Stimulated activated naive CD4-positive, alpha-beta T cell treated with Interleukin-2 at 50 U/mL for 16 hours (primary cell): ENCODE measurements at regions not wholly inside any gene's neighbourhood (a gene's known extent, or its start where the extent isn't known, plus 50 kb on each side); places are given as distances from the start of the nearest gene placed in this dataset.

Experiments used
- DNase-seq: peaks from one replicate; lab custom pipeline; 2025; lab: John Stamatoyannopoulos, UW

GRCh38 chr9:630817-631216 is 210.7 kb upstream of the DMRT1 start:
- no peak for DNase-seq

DNA sequence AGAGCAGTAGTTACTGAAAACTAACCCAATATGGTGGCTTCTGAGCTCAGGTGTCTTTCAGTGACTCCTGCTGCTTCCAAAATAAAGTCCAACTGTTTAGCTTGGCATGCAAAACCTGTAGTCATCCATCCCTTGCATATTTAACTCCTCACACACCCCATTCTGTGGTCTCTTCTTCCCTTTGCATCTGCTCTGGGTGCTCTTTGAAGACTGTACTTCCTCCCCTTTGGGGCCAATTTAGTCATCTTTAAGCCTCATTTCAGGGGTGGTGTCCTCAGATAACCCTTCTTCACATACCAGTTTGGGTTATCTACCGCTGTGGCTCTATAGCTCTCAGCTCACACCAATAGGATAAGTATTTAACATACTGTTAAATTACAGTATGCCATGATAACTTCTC is 209.9 kb upstream of the DMRT1 start:
- no peak for DNase-seq

DNA sequence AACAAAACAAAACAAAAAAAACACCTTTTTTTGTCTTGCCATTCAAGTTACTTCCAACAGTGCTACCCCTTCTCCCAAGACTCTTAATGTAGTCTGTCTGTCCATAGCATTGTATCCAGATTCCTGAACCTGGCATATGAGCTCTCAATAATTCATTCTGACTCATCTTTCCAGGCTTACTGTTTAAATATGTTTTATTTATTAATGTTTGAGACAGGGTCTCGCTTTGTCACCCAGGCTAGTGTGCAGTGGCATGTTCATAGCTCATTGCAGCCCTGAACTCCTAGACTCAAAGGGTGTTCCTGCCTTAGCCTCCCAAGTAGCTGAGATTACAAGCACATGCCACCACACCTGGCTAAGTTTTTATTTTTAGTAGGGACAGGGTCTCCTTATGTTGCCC is 208.0 kb upstream of the DMRT1 start:
- DNase-seq, result no peak

DNA sequence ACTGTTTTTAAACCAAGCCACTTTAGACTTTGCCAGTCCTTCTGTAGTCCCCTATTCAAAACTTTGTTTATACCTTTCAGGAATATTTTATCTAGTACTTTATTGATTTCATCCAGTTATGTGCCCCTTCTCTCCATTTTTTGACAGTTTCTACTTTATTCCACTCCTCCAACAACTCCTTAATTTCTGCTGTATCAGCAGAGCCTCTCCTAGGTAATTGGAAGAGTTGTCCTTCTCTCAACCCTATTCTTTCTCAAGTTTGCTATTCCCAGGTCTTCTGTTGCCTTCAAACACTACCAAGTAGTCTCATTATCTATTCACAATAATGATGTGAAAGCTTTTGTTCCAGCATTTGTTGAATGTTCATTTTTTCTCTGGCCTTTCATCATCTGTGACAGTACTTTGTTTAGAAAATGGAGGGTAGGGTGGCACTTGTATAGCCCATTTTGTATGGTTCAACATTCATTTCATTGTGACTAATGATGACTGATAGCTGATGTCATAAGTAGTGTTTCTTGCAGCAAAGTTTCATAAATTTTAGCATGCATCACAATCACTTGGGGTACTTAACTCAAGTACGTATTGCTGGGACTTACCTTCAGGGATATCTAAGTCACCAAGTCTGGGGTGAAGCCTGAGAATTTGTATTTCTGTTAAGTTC is 204.4 kb upstream of the DMRT1 start:
- no peak for DNase-seq

DNA sequence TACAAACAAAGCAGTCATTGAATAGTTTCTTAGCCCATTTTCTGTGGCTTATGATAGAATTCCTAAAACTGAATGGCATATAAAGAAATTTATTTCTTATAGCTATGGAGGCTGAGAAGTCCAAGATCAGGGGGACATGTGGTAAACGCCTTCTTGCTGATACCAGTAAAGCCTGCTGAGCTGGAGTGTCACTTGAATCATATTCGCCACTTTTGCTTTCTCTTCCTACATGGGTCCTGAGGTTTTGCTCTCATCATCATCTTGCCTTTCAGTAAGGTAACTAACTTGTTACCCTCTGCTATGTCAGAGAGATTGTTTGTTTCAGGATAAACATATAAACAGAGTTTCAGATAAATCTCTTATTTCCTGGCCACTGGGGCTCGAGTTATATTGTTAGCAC is 203.3 kb upstream of the DMRT1 start:
- DNase-seq, result no peak

GRCh38 chr9:642014-642413 is 199.5 kb upstream of the DMRT1 start:
- DNase-seq, result no peak

GRCh38 chr9:643966-644365 is 197.5 kb upstream of the DMRT1 start:
- no peak for DNase-seq

DNA sequence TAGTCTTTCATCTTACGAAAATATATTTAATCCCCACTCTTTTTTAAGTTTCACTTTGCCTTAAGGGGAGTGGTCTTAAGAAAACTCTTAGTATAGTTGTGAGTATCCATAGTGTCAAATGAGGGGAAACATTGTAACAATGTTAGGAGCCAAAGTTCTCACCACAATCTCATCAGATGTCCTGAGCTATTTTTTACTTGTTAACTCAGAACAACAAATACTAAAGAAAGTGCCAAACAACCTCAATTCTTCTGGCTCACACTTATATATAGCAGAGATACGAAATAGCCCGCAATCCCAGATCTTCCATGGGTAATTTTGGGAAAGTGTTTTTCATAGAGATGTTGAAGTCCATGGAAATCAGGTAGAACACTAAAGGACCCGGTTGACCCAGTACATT is 194.0 kb upstream of the DMRT1 start:
- DNase-seq, result no peak

- no peak for DNase-seq
Measured at GRCh38 chr9:649128-650074, 192.1 kb upstream of the DMRT1 start.

- no peak for DNase-seq
Measured at GRCh38 chr9:650362-650761, 191.1 kb upstream of the DMRT1 start.

- no peak for DNase-seq
Measured at GRCh38 chr9:651371-651770, 190.1 kb upstream of the DMRT1 start.

- no peak for DNase-seq
Measured at GRCh38 chr9:652914-653313, 188.6 kb upstream of the DMRT1 start.

DNA sequence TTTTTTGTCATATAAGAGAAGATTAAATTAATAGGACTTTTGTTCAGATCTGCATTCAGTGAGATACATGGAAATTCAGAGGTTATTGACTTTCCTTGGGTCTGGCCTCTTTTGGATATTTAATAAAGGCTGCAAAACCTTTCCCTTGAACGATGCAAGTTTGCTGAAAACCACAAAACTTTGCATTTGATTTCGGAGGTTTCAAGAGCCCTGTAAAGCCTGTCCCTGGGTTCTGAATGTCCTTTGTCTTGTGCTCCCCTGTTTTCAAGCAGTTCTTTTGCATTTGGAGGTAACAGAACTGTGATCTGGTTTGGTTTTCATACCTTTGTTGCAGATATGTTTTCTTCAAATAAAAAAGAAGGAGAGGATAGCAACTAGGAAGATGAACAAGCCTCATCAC is 188.1 kb upstream of the DMRT1 start:
- DNase-seq, result no peak

GRCh38 chr9:653856-654387 is 187.6 kb upstream of the DMRT1 start:
- no peak for DNase-seq

GRCh38 chr9:655875-656274 is 185.6 kb upstream of the DMRT1 start:
- no peak for DNase-seq

DNA sequence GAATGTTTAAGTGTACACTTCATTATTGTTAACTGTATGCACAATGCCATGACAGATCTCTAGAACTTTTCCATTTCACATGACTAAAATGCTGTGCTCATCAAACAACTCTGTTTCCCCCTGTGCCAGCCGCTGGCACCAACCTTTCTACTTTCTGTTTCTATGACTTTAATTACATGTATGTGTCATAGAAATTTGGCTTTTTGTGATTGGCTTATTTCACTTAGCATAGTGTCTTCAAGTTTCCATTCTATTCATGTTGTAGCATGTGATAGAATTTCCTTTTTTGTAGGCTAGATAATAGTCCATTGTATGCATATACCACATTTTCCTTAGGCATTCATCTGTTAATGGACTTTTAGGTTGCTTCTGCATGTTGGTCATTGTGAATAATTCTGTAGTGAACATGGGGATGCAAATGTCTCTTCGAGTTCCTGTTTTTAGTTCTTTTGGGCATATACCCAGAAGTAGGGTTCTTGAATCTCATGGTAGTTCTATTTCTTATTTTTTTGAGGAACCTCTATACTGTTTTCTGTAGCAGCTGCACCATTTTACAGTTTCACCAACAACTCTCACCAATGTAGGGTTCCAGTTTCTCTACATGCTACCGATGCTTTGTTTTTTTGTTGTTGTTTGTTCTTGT is 184.4 kb upstream of the DMRT1 start:
- no peak for DNase-seq

- DNase-seq, result no peak
Measured at GRCh38 chr9:659286-659685, 182.2 kb upstream of the DMRT1 start.

- DNase-seq, result no peak
Measured at GRCh38 chr9:660227-660626, 181.3 kb upstream of the DMRT1 start.

DNA sequence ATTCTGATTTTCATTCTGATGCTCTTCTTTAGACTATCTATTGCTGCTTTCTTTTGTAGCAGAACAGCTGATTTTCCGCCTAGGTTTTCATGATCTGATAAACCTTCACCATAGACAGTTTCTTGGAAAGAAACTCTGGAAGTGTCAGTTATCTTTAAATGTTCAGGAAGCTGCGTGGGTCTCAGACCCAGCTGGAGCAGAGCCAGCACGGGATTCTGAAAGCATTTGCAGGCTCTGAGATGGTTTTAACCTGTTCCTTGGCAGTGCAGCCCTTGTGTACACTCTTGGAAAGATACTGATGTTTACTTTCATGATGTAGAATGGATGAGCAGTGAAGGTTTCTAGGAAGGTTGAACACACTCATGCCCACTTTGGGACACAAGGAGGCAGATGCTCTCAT is 178.0 kb upstream of the DMRT1 start:
- DNase-seq, result no peak

- no peak for DNase-seq
Measured at GRCh38 chr9:665296-665695, 176.2 kb upstream of the DMRT1 start.

- no peak for DNase-seq
Measured at GRCh38 chr9:671997-672396, 169.5 kb upstream of the DMRT1 start.

DNA sequence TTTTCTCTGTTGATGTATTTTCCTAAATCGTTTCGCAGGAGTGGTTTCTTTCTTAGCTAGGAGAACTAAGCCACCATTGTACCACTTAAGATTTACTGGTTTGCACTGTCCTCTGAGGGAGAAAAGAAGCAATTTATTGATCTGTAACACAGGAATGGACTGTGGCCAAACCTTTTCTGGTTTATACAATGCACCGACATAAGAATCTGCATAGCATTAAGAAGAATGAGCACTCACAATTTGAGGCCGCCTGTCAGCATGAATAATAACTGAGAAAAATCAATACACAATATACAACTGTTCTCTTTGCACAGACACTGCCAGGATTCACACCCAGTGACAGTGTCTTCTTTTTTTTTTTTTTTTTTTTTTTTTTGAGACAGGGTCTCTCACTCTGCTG is 168.6 kb upstream of the DMRT1 start:
- no peak for DNase-seq
